Effector CD8-positive, alpha-beta T cell (primary cell): ENCODE measurements at regions not wholly inside any gene's neighbourhood (a gene's known extent, or its start where the extent isn't known, plus 50 kb on each side); places are given as distances from the start of the nearest gene placed in this dataset.

Experiments
- DNase-seq: peaks from one replicate; lab custom pipeline; 2025; lab: John Stamatoyannopoulos, UW

- DNase-seq: no peak
Measured at GRCh38 chr18:30072609-30073385, 969.7 kb downstream of the DSC3 start.

GRCh38 chr18:30066288-30066687 is 976.3 kb downstream of the DSC3 start:
- DNase-seq: no peak

- DNase-seq: no peak
Measured at GRCh38 chr18:30057398-30057797, 985.1 kb downstream of the DSC3 start.

GRCh38 chr18:30056528-30056927 is 986.0 kb downstream of the DSC3 start:
- DNase-seq: no peak

GRCh38 chr18:30044496-30044895 is 998.0 kb downstream of the DSC3 start:
- no peak for DNase-seq

- DNase-seq: no peak
Measured at GRCh38 chr18:30039201-30039600, 1003.3 kb downstream of the DSC3 start.

GRCh38 chr18:30034818-30035217 is 1007.7 kb downstream of the DSC3 start:
- DNase-seq: no peak

GRCh38 chr18:30016179-30016578 is 1026.4 kb downstream of the DSC3 start:
- DNase-seq: no peak

GRCh38 chr18:30004965-30005364 is 1037.6 kb downstream of the DSC3 start:
- DNase-seq: no peak

- no peak for DNase-seq
Measured at GRCh38 chr18:29982218-29982617, 1060.3 kb downstream of the DSC3 start.

GRCh38 chr18:29979881-29980280 is 1062.7 kb downstream of the DSC3 start:
- no peak for DNase-seq

- no peak for DNase-seq
Measured at GRCh38 chr18:29969876-29970275, 1072.7 kb downstream of the DSC3 start.

GRCh38 chr18:29962579-29962978 is 1080.0 kb downstream of the DSC3 start:
- no peak for DNase-seq

- DNase-seq: no peak
Measured at GRCh38 chr18:29960539-29960938, 1082.0 kb downstream of the DSC3 start.

- no peak for DNase-seq
Measured at GRCh38 chr18:29930231-29930630, 1112.3 kb downstream of the DSC3 start.

GRCh38 chr18:29928081-29928480 is 1114.5 kb downstream of the DSC3 start:
- no peak for DNase-seq

GRCh38 chr18:29925566-29925965 is 1117.0 kb downstream of the DSC3 start:
- DNase-seq: no peak

- DNase-seq: no peak
Measured at GRCh38 chr18:29912351-29912750, 1130.2 kb downstream of the DSC3 start.

GRCh38 chr18:29892960-29893558 is 1149.5 kb downstream of the DSC3 start:
- no peak for DNase-seq

GRCh38 chr18:29883114-29883513 is 1159.4 kb downstream of the DSC3 start:
- DNase-seq: no peak

- no peak for DNase-seq
Measured at GRCh38 chr18:29882620-29883019, 1159.9 kb downstream of the DSC3 start.

GRCh38 chr18:29879763-29880162 is 1162.8 kb downstream of the DSC3 start:
- no peak for DNase-seq

- DNase-seq: no peak
Measured at GRCh38 chr18:29874519-29875098, 1167.9 kb downstream of the DSC3 start.
